ENCODE measurements at regions not wholly inside any gene's neighbourhood (a gene's known extent, or its start where the extent isn't known, plus 50 kb on each side); places are given as distances from the start of the nearest gene placed in this dataset.

DNA sequence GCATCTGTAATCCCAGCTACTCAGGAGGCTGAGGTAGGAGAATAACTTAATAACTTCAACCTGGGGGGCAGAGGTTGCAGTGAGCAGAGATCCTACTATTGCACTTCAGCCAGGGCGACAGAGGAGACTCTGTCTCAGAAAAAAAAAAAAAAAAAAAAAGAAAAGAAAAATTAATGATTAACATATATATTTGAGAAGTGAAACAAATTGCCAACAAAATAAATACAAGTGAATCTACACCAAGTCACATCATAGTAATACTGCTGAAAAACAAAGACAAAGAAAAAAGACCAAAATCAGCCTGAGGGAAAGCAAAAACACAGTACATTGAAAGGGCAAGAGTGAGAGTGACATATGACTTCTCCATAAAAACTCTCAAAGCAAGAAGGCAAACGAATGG, 123.7 kb downstream of the CASP12 start (continued):
- TF ChIP-seq EP300 (IDR thresholded peaks at IDR 0.05; ENCODE audit: borderline replicate concordance in 1 of 2, low read depth in 2 of 2, low read length in 2 of 2) (no peak), CBX5 (IDR thresholded peaks at IDR 0.05; ENCODE audit: low read depth, low read length) (no peak), CBX8 (IDR thresholded peaks at IDR 0.05; ENCODE audit: borderline replicate concordance, low read depth, low read length) (no peak), TAF1 (IDR thresholded peaks at IDR 0.05; ENCODE audit: low read depth, low read length) (no peak), RNF2 (IDR thresholded peaks at IDR 0.05; ENCODE audit: borderline replicate concordance, low read depth, low read length, missing control alignments, poor library complexity, severe bottlenecking) (no peak), EGR1 (IDR thresholded peaks at IDR 0.05; ENCODE audit: borderline replicate concordance, low read depth, low read length) (no peak), RXRA (IDR thresholded peaks at IDR 0.05; ENCODE audit: insufficient read depth, low read depth, low read length) (no peak), JUN (IDR thresholded peaks at IDR 0.05; ENCODE audit: low read depth, low read length) (no peak)

Measured in H1 (cell line).